Lung (tissue), 11 donors: ENCODE measurements at regions not wholly inside any gene's neighbourhood (a gene's known extent, or its start where the extent isn't known, plus 50 kb on each side); places are given as distances from the start of the nearest gene placed in this dataset.

Experiments
- ATAC-seq: fragments of 200-7000 bp; cut with Tn5 transposase; one replicate; pipeline ENCODE4 v1.9.1; 2020; ENCODE audit warnings: moderate number of reproducible peaks; ENCODE audit not compliant: insufficient read depth, low FRiP score
- DNase-seq, 3 donors: peaks; one replicate each; pipeline ENCODE4 v3.0.0-alpha.2; 2013 to 2017
- H3K27ac ChIP-seq, 2 donors: one replicate each; pipeline ENCODE4 v1.5.1; 2013; ENCODE audit warnings: mild to moderate bottlenecking in 2 of 2, moderate library complexity in 2 of 2, control low read depth in 1 of 2, inconsistent platforms in 1 of 2, low read depth in 1 of 2, low read length in 1 of 2
- H3K27me3 ChIP-seq, 3 donors: one replicate each; pipeline ENCODE4 v1.5.1; 2013; ENCODE audit warnings: low read length in 2 of 3; ENCODE audit not compliant: control insufficient read depth in 3 of 3, insufficient read depth in 3 of 3
- H3K36me3 ChIP-seq, 4 donors: one replicate each; pipeline ENCODE4 v1.5.1; 2013; ENCODE audit warnings: low read length in 4 of 4, mild to moderate bottlenecking in 1 of 4, moderate library complexity in 1 of 4; ENCODE audit not compliant: control insufficient read depth in 4 of 4, insufficient read depth in 4 of 4
- H3K4me1 ChIP-seq, 5 donors: one replicate each; pipeline ENCODE4 v1.5.1; 2013; ENCODE audit warnings: low read length in 5 of 5, mild to moderate bottlenecking in 2 of 5, moderate library complexity in 1 of 5; ENCODE audit not compliant: control insufficient read depth in 5 of 5, insufficient read depth in 5 of 5
- H3K4me3 ChIP-seq: one replicate; pipeline ENCODE4 v1.5.1; 2013; ENCODE audit warnings: mild to moderate bottlenecking, control low read depth, moderate library complexity
- H3K9ac ChIP-seq, 2 donors: one replicate each; pipeline ENCODE4 v1.5.1; 2013; ENCODE audit warnings: low read length in 2 of 2, control low read depth in 1 of 2; ENCODE audit not compliant: insufficient read depth in 1 of 2
- H3K9me3 ChIP-seq, 4 donors: one replicate each; pipeline ENCODE4 v1.5.1; 2013; ENCODE audit warnings: low read length in 3 of 4, mild to moderate bottlenecking in 1 of 4, moderate library complexity in 1 of 4; ENCODE audit not compliant: control insufficient read depth in 4 of 4, insufficient read depth in 3 of 4
- CTCF ChIP-seq: IDR thresholded peaks from 2 replicates; pipeline ENCODE4 v1.5.1; 2012; ENCODE audit warnings: mild to moderate bottlenecking; ENCODE audit errors: control extremely low read depth, extremely low read depth
- WGBS, 2 donors: extraction: QIAGEN DNeasy Blood & Tissue Kit; methylation state at CpG; one replicate each; pipeline ENCODE4 v1.1.7; 2013; 5-methylcytosine and 5-hydroxymethylcytosine counted together
- donor health status: control.
- donor health status: control.
- donor health status: Bipolar disorder and iron deficiency.
- donor health status: healthy.
- donor health status: DM: yes; HTN: yes; CAD: no.

GRCh38 chr5:92977846-92978540 is 603.0 kb downstream of the NR2F1-AS1 start:
- no peak for DNase-seq
- Histone ChIP-seq H3K27me3 (no peaks in the 10 kb centered on the region), H3K36me3 (no peaks in the 10 kb centered on the region), H3K4me1 (no peaks in the 10 kb centered on the region), H3K27ac (no peak overlapping the region), H3K9ac (no peak overlapping the region), H3K4me3 (no peak overlapping the region), H3K9me3 (peaks cover 0 to 3% (median 0%) of the 10 kb centered on the region in 4 donors)
- no peak for ATAC-seq
- no peak for TF ChIP-seq CTCF
- 83 to 84% methylated on average over 3 of the region's 3 CpGs for WGBS, 2 donors

GRCh38 chr5:92976156-92976555 is 604.9 kb downstream of the NR2F1-AS1 start:
- DNase-seq (no peak), ATAC-seq (no peak)
- no peaks in the 10 kb centered on the region for H3K27me3 ChIP-seq
- WGBS, 2 donors, result 80 to 85% methylated on average over 1 of the region's 1 CpG
- H3K36me3 ChIP-seq, result no peaks in the 10 kb centered on the region
- no peak overlapping the region for H3K9ac ChIP-seq
- no peak for TF ChIP-seq CTCF
- no peak overlapping the region for H3K27ac ChIP-seq
- no peaks in the 10 kb centered on the region for H3K4me1 ChIP-seq
- peaks cover 0 to 3% (median 0%) of the 10 kb centered on the region in 4 donors for H3K9me3 ChIP-seq
- no peak overlapping the region for H3K4me3 ChIP-seq

- DNase-seq (peak in 1 of 3 donors; percentile 19), ATAC-seq (no peak)
- Histone ChIP-seq H3K4me1 (peaks cover 0 to 2% (median 0%) of the 10 kb centered on the region in 5 donors), H3K4me3 (no peak overlapping the region), H3K27me3 (no peaks in the 10 kb centered on the region), H3K36me3 (no peaks in the 10 kb centered on the region), H3K9ac (no peak overlapping the region), H3K27ac (no peak overlapping the region), H3K9me3 (peaks cover 0 to 3% (median 0%) of the 10 kb centered on the region in 4 donors)
- 50 to 78% methylated on average over 2 of the region's 2 CpGs for WGBS, 2 donors
- TF ChIP-seq CTCF, result no peak
These were observed 611.2 kb downstream of the NR2F1-AS1 start for GRCh38 chr5:92969781-92970237.
